ENCODE measurements at regions not wholly inside any gene's neighbourhood (a gene's known extent, or its start where the extent isn't known, plus 50 kb on each side); places are given as distances from the start of the nearest gene placed in this dataset.
A peak's percentile ranks its signal among the peaks of the same experiment; 100 is the strongest.

GRCh38 chr4:189769131-189769530 is 171.5 kb upstream of the FRG1 start:
- Mint-ChIP-seq H3K4me1 (no peaks in the 10 kb centered on the region), H3K27me3 (peaks cover 0 to 8% (median 0%) of the 10 kb centered on the region in 5 donors), H3K36me3 (peaks cover 0 to 4% (median 0%) of the 10 kb centered on the region in 3 donors), H3K4me3 (no peak overlapping the region), H3K27ac (no peak overlapping the region), H3K9me3 (peaks cover 0 to 12% (median 1%) of the 10 kb centered on the region in 9 donors)
- ATAC-seq (no peak), DNase-seq (no peak)
- POLR2A ChIA-PET: no interaction called here

GRCh38 chr4:189771696-189772361 is 168.8 kb upstream of the FRG1 start:
- H3K4me1 Mint-ChIP-seq: no peaks in the 10 kb centered on the region
- POLR2A ChIA-PET: no interaction called here
- no peak overlapping the region for H3K27ac Mint-ChIP-seq
- peaks cover 0 to 9% (median 0%) of the 10 kb centered on the region in 9 donors for H3K9me3 Mint-ChIP-seq
- H3K4me3 Mint-ChIP-seq: no peak overlapping the region
- H3K27me3 Mint-ChIP-seq: peaks cover 0 to 9% (median 0%) of the 10 kb centered on the region in 5 donors
- ATAC-seq (no peak), DNase-seq (no peak)
- peaks cover 0 to 4% (median 0%) of the 10 kb centered on the region in 3 donors for H3K36me3 Mint-ChIP-seq

- peaks cover 0 to 4% (median 0%) of the 10 kb centered on the region in 3 donors for H3K36me3 Mint-ChIP-seq
- ATAC-seq (no peak), DNase-seq (no peak)
- H3K4me3 Mint-ChIP-seq: no peak overlapping the region
- POLR2A ChIA-PET: no interaction called here
- H3K9me3 Mint-ChIP-seq: peaks cover 0 to 12% (median 1%) of the 10 kb centered on the region in 9 donors
- no peaks in the 10 kb centered on the region for H3K4me1 Mint-ChIP-seq
- no peak overlapping the region for H3K27ac Mint-ChIP-seq
- peaks cover 0 to 12% (median 0%) of the 10 kb centered on the region in 5 donors for H3K27me3 Mint-ChIP-seq
These were observed 166.8 kb upstream of the FRG1 start for GRCh38 chr4:189773909-189774308.

- Mint-ChIP-seq H3K4me1 (no peaks in the 10 kb centered on the region), H3K9me3 (peaks cover 0 to 12% (median 7%) of the 10 kb centered on the region in 9 donors), H3K27me3 (peaks cover 0 to 16% (median 2%) of the 10 kb centered on the region in 5 donors), H3K4me3 (no peak overlapping the region), H3K36me3 (peaks cover 0 to 12% (median 0%) of the 10 kb centered on the region in 3 donors), H3K27ac (no peak overlapping the region)
- POLR2A ChIA-PET: no interaction called here
- ATAC-seq: no peak
- DNase-seq: no peak
These were observed 161.2 kb upstream of the FRG1 start for GRCh38 chr4:189779281-189779980.

- H3K36me3 Mint-ChIP-seq: peaks cover 0 to 12% (median 0%) of the 10 kb centered on the region in 3 donors
- H3K4me1 Mint-ChIP-seq: no peaks in the 10 kb centered on the region
- POLR2A ChIA-PET: no interaction called here
- no peak overlapping the region for H3K4me3 Mint-ChIP-seq
- peaks cover 0 to 12% (median 7%) of the 10 kb centered on the region in 9 donors for H3K9me3 Mint-ChIP-seq
- peaks cover 0 to 16% (median 2%) of the 10 kb centered on the region in 5 donors for H3K27me3 Mint-ChIP-seq
- H3K27ac Mint-ChIP-seq: no peak overlapping the region
- DNase-seq (no peak), ATAC-seq (no peak)
These were observed 160.3 kb upstream of the FRG1 start for GRCh38 chr4:189780391-189780790.

- POLR2A ChIA-PET: no interaction called here
- Mint-ChIP-seq H3K27ac (no peak overlapping the region), H3K27me3 (peaks cover 0 to 22% (median 2%) of the 10 kb centered on the region in 5 donors), H3K4me1 (no peaks in the 10 kb centered on the region), H3K4me3 (no peak overlapping the region), H3K9me3 (peaks cover 0 to 12% (median 3%) of the 10 kb centered on the region in 9 donors), H3K36me3 (peaks cover 0 to 12% (median 0%) of the 10 kb centered on the region in 3 donors)
- no peak for DNase-seq
- no peak for ATAC-seq
These were observed 156.0 kb upstream of the FRG1 start for GRCh38 chr4:189784651-189785050.

- Mint-ChIP-seq H3K36me3 (peaks cover 0 to 12% (median 0%) of the 10 kb centered on the region in 3 donors), H3K27me3 (peaks cover 0 to 22% (median 2%) of the 10 kb centered on the region in 5 donors), H3K4me3 (no peak overlapping the region), H3K27ac (no peak overlapping the region), H3K4me1 (no peaks in the 10 kb centered on the region), H3K9me3 (peaks cover 0 to 12% (median 3%) of the 10 kb centered on the region in 9 donors)
- POLR2A ChIA-PET: no interaction called here
- ATAC-seq (no peak), DNase-seq (no peak)
These were observed 155.4 kb upstream of the FRG1 start for GRCh38 chr4:189785257-189785656.

- Mint-ChIP-seq H3K9me3 (peaks cover 0 to 11% (median 3%) of the 10 kb centered on the region in 9 donors), H3K27me3 (peaks cover 0 to 23% (median 2%) of the 10 kb centered on the region in 5 donors), H3K4me3 (no peak overlapping the region), H3K36me3 (peaks cover 0 to 9% (median 0%) of the 10 kb centered on the region in 3 donors), H3K27ac (no peak overlapping the region), H3K4me1 (no peaks in the 10 kb centered on the region)
- ATAC-seq (no peak), DNase-seq (no peak)
- POLR2A ChIA-PET: no interaction called here
These were observed 154.2 kb upstream of the FRG1 start for GRCh38 chr4:189786447-189786846.

GRCh38 chr4:189787216-189788031 is 153.2 kb upstream of the FRG1 start:
- Mint-ChIP-seq H3K9me3 (peaks cover 0 to under 1% (median 0%) of the 10 kb centered on the region in 9 donors), H3K27ac (no peak overlapping the region), H3K27me3 (peaks cover 0 to 19% (median 2%) of the 10 kb centered on the region in 5 donors), H3K4me1 (peaks cover 0 to under 1% (median 0%) of the 10 kb centered on the region in 4 donors), H3K4me3 (no peak overlapping the region), H3K36me3 (no peaks in the 10 kb centered on the region)
- ATAC-seq: no peak
- no peak for DNase-seq
- POLR2A ChIA-PET: no interaction called here

GRCh38 chr4:189792924-189793618 is 147.6 kb upstream of the FRG1 start:
- peaks cover 0 to 22% (median 2%) of the 10 kb centered on the region in 5 donors for H3K27me3 Mint-ChIP-seq
- H3K9me3 Mint-ChIP-seq: peaks cover 0 to 5% (median 0%) of the 10 kb centered on the region in 9 donors
- H3K27ac Mint-ChIP-seq: no peak overlapping the region
- DNase-seq: peak in 7 of 10 donors; percentile 14 to 38 (median 31)
- peaks cover 4 to 6% (median 6%) of the 10 kb centered on the region in 4 donors for H3K4me1 Mint-ChIP-seq
- no peaks in the 10 kb centered on the region for H3K36me3 Mint-ChIP-seq
- peak overlapping the region in 4 of 10 donors; percentile 3 to 62 (median 32) for H3K4me3 Mint-ChIP-seq
- ATAC-seq: peak; percentile 46 to 49
- POLR2A ChIA-PET: no interaction called here

- Mint-ChIP-seq H3K36me3 (peaks cover 0 to 7% (median 0%) of the 10 kb centered on the region in 3 donors), H3K27ac (no peak overlapping the region), H3K4me1 (no peaks in the 10 kb centered on the region), H3K27me3 (peaks cover 0 to 20% (median 0%) of the 10 kb centered on the region in 5 donors), H3K4me3 (no peak overlapping the region), H3K9me3 (peaks cover 0 to 21% (median 5%) of the 10 kb centered on the region in 9 donors)
- DNase-seq (no peak), ATAC-seq (no peak)
- POLR2A ChIA-PET: no interaction called here
These were observed 140.1 kb upstream of the FRG1 start for GRCh38 chr4:189800545-189801088.

- POLR2A ChIA-PET: no interaction called here
- no peak for DNase-seq
- Mint-ChIP-seq H3K27me3 (peaks cover 0 to 22% (median 2%) of the 10 kb centered on the region in 5 donors), H3K36me3 (peaks cover 0 to 11% (median 0%) of the 10 kb centered on the region in 3 donors), H3K4me1 (no peaks in the 10 kb centered on the region), H3K9me3 (peaks cover 0 to 29% (median 9%) of the 10 kb centered on the region in 9 donors), H3K4me3 (no peak overlapping the region), H3K27ac (no peak overlapping the region)
- ATAC-seq: no peak
These were observed 137.8 kb upstream of the FRG1 start for GRCh38 chr4:189802884-189803283.
